NCI-H2107 treated with DMSO at 0.1 percent for 48 hours (cell line): ENCODE measurements at regions not wholly inside any gene's neighbourhood (a gene's known extent, or its start where the extent isn't known, plus 50 kb on each side); places are given as distances from the start of the nearest gene placed in this dataset.
A peak's percentile ranks its signal among the peaks of the same experiment; 100 is the strongest.
"Not testable (repeated sequence)": the region's sequence is repeated elsewhere in the genome, so short reads cannot be mapped to it uniquely, and the experiment has no call there.

Experiments
- DNase-seq: peaks from one replicate; lab custom pipeline; 2025; ENCODE audit not compliant: unreplicated experiment; lab: John Stamatoyannopoulos, UW

DNA sequence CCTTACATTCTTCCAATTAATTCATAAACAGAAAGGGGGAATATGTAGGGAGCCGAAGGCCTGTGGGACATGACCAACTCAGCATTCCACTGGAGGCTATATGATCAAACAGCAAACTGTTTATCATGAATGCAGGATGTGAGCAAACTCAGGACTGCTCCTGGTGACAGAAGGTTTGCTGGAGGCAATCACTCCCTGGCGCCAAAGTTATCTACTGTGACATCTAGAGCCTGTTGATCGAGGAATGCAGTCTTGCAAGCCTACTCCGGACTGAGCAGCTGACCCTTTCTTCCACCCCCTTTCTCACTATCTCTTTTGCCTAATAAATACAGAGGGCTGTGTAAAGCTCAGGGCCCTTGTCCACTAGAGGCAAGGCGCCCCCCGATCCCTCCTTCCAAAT lies 122.0 kb upstream of the ZCCHC13 start:
- not testable (repeated sequence) for DNase-seq

DNA sequence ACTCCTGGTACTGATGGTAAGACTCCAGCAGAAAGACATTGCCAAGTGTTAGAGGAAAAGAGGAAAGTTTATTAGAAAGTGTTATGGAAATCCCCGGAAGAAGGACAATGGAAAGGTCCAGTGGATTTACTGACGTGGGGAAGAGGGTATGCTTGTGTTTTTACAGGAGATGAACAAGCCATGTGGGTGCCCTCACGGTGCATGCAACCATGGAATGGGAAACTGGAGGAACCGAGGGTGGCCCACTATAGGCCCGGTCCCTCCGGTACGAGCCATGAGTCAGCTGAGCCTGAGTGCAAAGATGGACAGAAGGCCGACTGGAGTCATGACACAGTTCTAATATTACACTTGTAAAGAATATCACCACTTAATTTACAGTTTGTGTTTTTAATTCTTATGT lies 123.3 kb upstream of the ZCCHC13 start:
- no peak for DNase-seq

DNA sequence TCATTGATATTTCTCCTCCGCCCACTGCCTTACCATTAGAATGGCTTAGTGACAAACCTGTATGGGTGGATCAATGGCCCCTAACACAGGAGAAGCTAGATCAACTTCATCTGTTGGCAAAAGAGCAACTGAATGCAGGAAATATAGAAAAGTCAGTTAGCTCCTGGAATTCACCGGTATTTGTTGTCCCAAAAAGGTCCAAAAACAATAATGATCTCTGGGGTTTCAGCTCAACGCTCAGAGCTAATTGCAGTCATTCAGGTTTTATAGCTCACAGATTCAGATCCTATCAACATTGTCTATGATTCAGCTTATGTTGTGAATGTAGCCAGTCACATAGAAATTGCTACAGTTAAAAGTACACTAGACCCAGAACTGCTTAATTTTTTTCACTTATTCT lies 124.0 kb upstream of the ZCCHC13 start:
- no peak for DNase-seq

DNA sequence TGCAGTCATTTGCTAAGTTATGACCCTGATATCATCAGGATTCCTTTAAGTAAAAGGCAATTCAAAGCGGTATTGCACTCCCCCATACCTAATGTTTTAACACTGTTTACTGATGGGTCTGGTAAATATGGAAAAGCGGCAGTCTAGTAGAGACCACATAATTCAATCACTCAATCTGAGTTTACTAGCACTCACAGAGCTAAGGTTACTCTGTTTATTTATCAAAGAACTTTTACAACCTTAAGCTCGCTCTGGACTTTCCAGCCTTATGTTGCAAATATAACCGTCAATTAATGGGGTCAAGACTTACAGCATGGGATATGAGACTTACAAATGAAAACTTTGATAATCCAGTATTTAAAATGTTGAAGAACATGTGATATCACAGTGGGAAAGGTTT lies 124.5 kb upstream of the ZCCHC13 start:
- DNase-seq = no peak

DNA sequence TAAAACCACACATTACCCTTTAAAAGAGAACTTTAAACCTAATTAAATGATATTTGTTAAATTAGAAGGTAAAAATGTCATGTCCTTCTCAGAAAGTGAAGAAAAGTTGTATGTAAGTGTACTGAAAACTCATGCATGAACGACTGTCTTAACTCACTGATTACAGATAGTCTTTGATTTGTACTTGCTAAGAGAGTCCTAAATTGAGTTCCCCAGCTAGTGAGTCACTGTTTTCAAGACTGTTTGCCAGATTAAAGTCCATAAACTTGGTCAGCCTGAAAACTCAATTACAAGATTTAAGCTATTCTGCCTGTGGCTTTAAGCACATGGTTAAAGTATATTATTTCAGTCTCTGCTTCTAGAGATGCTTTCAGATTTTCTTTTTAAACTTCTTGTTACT lies 124.9 kb upstream of the ZCCHC13 start:
- no peak for DNase-seq

DNA sequence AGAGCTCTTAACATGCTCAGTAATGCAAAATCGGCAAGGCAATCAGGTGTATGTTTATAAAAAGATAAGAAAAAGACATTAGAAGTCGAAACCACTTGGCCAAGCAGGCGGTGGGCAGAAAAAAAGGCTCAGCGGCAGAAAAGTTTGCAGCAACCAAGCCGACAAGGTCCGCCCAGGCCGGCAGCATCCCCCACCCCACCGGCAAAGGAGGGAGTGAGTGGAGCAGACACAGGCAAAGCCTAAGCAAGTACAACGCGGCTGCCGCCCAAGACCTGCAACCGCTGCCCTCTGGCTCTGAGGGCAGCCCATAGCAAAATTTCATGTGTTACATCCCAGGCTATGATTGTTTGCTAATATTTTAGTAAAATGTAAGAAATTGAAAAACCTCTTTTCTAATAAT lies 125.4 kb upstream of the ZCCHC13 start:
- DNase-seq = no peak

DNA sequence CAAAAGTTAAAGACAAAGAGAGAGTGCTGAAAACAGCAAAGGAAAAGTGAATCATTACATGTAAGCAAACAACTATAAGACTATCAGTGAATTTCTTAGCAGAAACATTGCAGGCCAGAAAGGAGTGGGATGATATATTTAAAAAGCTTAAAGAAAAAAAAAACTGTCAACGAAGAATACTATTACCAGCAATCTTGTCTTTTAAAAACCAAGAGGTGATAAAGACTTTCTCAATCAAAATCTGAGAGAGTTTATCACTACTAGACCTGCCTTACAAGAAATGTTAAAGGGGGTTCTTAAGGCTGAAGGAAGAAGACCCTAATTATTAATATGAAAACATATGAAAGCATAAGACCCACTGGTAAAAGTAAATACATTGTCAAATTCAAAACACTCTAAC lies 132.5 kb upstream of the ZCCHC13 start:
- DNase-seq = no peak

DNA sequence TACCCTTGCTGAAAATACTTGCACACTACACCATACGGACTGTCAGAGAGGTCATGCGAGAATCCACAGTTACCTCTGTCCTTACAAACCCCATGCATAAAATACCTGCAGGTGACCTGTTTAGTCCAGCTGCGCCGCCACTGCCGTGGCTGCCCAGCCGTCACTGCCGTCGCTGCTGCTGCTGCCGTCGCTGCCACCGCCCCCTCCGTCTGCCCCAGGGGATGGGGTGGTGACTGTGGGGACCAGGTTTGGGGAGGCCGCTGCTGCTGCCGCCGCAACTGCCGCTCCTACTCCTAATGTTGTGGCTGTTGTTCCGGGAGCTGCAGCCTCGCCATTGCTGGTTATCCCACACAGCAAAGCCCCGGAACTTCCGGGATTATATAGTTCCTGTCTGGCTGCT lies 141.8 kb upstream of the ZCCHC13 start:
- no peak for DNase-seq

DNA sequence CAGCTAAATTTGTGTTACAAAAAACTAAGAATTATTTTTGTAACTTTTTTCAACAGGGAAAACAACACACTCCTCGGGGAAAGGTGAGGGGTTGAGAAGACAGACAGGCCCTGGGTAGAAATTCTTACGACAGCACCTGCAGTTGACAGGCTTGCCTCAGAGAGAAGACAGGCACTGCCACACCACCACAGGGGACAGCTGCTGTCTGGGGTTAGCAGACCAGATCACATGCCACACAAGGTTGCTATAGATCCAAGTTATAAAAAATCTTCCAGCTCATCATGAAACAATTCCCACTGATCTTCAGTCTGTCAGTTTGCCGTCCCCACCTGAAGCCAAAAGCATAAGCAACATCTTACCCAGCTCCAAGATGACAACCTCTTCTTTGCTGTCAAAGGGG lies 143.2 kb upstream of the ZCCHC13 start:
- DNase-seq = no peak

DNA sequence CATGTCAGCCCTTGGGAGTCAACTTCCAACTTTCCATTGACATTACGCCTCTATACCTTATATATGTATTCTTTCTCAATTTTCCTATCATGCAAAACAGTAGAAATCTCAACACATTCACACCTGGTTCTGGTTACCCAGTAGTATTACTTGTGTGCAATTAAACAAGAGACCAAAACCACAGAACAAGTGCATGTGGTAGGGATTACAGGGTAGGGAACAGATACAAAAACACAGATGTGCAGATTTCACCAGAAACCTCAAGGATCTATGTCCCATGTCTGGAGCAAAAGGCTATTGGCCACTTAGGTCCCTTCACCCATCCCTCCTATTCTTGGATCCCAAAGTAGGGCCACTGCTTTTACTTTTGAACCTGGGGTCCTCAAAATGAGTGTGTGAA lies 143.6 kb upstream of the ZCCHC13 start:
- no peak for DNase-seq

DNA sequence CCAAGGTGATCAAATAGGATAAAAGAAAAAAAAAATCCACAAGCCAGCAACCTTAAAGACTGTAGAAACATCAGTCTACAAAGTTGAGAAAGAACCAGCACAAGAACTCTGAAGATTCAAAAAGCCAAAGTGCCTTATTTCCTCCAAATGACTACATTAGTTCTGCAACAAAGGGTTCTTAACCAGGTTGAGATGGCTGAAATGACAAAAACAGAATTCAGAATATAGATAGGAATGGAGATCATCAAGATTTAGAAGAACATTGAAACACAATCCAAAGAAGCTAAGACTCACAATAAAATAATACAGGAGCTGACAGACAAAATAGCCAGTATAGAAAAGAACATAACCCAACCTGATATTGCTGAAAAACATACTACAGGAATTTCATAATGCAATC lies 156.5 kb upstream of the ZCCHC13 start:
- DNase-seq = no peak

DNA sequence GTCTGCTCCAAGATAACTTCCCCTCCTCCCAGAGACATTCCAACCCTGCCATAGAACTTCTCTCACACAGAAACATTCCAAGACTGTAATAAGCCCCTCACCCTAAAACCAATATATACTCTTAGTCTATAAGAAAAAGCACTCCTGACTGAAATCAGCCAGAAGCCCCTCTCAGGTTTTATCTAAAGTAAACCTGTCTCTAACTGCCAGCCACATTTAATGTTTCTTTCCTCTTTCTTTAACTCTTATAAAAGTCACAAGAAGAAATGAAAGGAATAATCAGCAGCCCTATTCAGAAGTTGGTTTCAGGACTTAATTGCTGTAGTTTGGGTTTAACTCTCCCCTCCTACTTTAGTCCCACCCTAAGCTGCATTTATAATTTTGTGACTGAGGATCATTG lies 165.0 kb upstream of the ZCCHC13 start:
- DNase-seq = no peak

DNA sequence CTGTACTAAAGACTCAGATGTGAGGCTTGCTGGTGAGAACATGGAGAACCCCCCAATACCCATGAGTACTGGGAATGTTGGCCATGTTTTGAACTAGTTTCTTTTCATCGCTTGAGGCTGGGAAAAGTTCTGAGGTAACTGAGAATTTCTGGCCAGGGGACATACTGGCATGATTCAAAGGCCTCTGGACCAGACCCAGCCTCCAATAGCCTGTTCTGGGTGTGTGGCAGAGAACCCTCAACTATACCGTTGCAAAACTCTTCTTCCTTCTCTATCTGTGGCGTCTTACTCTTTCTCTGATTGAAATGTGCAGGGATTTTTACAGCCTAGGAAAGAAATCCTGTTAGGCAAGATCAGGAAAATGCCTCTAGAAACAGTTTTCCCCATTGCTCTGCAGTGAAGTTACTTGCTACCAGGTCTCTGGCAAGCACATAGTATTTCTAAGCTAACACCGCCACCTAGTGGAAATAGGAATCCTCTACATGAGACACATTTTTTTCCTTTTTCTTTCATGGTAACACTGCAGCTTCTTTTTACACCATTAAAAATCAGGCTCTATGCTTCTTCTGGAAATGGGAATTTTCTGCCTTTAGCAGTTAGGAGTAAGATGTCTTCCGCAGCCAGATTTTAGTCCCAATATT lies 170.7 kb upstream of the ZCCHC13 start:
- DNase-seq = peak; percentile 33

DNA sequence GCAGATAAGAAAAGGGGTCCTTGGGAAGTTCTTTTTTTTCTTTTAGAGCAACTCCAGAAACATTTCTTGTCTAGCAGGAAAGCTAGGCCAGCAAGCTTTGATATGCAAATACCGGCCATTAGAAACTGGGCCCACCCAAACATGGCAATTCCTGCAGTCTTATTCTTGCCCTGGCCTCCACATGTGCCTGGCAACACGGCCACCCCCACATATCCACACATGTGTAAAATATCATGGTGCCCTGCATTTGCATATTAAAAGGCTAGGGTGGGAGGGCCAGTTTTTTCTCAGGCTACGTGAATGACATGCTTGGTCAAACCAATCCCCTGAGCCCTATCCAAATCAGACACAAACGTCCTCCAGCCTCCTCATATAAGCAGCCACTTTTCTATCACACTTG lies 171.7 kb upstream of the ZCCHC13 start:
- no peak for DNase-seq

DNA sequence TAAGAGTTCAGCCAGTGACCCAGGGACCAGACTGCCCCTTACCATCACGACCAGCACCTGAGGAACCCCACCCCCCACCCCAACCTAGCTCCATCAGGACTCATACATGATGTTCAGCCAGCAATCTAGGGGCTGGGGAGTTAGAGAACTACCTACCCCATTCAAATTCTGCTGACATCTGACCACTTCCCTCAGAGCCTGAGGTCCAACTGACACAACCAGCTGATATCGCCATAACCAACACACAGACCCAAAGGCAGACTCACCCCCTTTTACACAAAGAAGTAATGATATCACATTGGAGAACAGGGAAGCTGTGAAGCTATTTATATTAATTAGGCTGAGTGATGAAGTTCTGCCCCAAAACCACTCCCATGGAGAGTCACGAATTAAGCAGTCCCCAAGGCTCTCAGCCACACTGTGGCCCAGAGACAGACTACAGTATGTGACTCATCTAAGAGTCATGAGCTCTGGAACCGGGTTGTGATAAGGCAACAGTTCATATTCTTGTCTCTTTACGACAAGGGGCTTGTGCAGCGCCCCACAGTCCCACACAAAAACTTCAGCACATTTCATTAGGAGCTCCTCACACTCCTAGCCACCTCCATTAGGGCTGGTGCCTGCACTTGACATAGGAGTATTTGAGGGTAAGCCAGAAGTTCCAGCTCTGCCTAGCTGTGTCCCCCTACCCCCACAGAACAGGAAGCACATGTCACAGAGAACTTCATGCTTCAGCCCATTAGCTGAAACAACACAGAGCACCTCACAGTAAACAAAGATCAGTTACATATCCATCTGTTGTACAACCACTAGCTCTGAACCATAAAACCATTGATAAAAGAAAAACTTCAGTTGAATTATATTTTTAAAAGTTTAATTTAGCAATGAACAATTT lies 184.7 kb upstream of the ZCCHC13 start:
- DNase-seq = no peak

DNA sequence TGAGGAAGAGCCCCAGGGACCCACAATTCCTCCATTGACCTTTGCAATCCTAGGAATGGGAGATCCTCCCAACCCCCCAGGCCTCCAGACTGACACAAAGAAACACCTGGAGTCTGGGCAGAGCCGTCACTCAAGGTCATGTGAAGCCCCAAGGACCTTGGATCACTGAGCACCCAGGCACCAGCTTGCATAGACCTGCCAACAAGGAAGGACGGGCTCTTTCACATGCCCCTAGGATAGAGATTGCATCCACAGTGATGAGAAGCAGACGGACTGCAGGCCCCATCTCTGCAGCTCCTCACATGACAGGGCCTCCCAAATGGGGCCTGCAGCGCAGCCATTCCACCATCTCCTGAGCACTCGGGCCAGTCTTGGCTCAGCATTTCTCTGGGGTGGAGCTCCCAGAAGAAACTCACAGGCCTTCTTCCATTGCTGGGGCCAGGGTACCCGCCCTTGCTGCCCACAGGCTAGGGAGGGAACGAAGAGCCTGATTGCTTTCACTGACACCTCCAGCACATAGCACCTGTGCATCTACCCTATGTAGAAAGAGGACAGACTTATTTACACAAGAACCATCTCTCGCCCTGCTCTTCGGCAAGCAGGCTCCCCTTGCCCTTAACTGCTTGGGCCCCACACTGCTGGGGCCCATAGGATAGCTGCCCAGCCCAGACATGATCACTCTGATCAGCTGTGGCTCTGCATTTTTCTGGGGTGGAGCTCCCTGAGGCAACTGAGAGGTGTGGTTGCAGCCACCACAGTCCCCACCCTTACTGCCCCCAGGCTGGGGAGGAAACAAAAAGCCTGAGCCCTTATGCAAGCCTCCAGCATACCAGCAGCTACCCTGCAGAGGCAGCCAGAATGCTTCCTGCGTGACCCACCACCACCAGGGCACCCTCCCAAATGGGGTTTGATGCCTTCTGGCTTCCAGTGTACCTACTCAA lies 185.7 kb upstream of the ZCCHC13 start:
- no peak for DNase-seq

DNA sequence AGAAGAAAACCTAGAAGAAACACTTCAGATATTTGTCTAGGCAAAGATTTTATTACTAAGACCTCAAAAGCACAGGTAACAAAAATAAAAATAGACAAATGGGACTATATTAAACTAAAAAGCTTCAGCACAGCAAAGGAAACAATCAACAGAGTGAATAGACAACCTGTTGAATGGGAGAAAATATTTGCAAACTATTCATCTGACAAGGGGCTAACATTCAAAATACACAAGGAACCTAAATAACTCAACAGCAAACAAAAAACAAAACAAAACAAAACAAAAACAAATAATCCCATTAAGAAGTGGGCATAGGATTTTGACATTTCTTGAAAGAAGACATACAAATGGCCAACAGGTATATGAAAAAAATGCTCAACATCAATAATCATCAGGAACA lies 192.7 kb upstream of the ZCCHC13 start:
- DNase-seq = no peak

DNA sequence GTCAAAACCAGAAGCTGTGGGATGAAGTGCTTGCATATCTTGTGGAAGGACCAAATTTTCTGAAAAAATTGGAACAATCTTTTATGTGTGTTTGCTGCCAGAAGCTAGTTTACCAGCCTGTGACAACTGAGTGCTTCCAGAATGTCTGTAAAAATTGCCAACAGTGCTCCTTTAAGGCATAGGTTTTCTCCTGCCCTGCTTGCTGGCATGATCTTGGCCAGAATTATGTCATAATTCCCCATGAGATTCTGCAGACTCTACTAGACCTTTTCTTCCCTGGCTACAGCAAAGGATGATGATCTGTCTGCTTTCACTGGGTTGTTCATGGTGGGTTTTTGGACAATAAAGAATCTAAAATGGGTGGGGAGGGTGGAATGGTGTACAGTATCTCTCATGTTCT lies 196.3 kb upstream of the ZCCHC13 start:
- DNase-seq = no peak

DNA sequence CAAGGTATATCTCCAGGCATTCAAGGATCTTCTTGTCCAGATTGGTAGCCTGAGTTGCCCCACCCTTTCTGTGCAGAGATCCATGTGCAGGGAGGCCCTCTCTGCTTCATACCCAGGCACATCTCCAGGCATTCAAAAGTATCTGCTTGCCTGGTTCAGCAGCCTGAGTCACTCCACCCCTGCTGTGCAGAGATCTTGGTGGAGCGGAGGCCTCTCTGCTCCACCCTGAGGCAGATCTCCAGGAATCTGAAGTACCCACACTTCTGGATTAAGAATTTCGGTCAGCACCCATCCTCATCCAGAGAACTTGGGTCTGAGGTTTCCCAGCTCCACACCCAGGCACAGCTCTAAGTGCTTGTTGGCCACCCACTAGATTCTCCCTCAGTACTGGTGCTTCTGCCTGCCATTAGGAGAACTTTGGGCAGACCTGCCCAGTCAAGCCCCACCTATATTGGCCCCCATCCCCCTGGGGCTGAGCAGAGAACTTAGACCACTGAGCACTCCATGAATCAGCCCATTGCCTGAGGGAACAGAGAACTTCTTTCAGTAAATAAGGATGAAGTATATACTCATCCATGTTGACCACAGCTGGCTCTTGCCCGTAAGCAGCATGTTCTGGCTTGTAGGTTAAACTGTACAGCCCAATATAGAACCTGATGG lies 199.5 kb upstream of the ZCCHC13 start:
- DNase-seq = no peak

DNA sequence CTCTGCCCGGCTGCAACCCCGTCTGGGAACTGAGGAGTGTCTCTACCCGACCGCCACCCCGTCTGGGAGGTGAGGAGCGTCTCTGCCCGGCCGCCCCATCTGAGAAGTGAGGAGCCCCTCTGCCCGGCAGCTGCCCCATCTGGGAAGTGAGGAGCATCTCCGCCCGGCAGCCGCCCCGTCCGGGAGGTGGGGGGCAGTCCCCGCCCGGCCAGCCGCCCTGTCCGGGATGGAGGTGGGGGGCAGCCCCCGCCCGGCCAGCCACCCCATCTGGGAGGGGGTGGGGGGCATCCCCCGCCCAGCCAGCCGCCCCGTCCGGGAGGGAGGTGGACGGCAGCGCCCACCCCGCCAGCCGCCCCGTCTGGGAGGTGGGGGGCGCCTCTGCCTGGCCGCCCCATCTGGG lies 205.6 kb upstream of the ZCCHC13 start:
- DNase-seq = not testable (repeated sequence)

DNA sequence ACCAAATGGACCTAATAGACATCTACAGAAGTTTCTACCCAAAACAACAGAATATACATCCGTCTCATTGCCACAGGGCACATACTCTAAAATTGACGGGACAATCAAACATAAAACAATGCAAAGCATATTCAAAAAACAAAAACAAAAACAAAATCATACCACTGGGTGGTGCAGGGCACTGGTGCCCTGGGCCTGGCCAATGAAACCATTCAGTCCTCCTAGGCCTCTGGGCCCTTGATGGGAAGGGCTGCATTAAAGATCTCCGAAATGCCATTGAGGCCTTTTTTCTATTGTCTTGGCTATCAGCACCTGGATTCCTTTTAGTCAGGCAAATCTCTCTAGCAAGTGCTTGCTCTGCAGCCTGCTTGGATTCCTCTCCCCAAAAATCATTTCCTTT lies 213.9 kb upstream of the ZCCHC13 start:
- DNase-seq = no peak
